ENCODE measurements at regions not wholly inside any gene's neighbourhood (a gene's known extent, or its start where the extent isn't known, plus 50 kb on each side); places are given as distances from the start of the nearest gene placed in this dataset.

- Histone ChIP-seq H3K27me3 (ENCODE audit: control insufficient read depth, insufficient read depth, low read length) (no peaks in the 10 kb centered on the region), H3K4me3 (ENCODE audit: low read depth, low read length) (no peak overlapping the region), H3K36me3 (ENCODE audit: control insufficient read depth, insufficient read depth, low read length) (no peaks in the 10 kb centered on the region)
- DNase-seq (ENCODE audit: low read depth): no peak
- TF ChIP-seq CTCF (IDR thresholded peaks at IDR 0.05; ENCODE audit: insufficient read depth, low read length, poor library complexity, severe bottlenecking): no peak
Observed at GRCh38 chr2:217004656-217005055, 144.8 kb upstream of the TNP1 start.

GRCh38 chr2:217001740-217002139 is 141.9 kb upstream of the TNP1 start:
- H3K4me3 ChIP-seq (ENCODE audit: low read depth, low read length): no peak overlapping the region

DNA sequence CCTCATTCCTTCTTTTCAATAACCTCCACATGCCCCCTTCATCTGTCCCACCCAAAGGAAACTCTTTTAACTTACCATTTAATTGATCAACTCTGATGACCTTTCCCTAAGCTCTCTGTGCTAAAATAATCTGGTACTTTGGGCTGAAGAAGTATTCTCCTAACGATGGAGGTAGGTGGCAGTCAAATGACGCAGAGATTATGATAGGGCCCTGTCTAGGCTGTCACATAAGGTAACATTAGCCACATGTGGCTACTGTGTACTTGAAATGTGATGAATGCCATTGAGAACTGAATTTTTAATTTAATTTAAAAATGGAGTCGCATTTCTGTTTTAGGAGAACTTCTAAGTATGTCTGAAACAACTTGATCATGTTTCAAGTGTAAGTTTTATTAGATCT is 140.5 kb upstream of the TNP1 start:
- DNase-seq (ENCODE audit: low read depth): no peak
- no peak overlapping the region for H3K4me3 ChIP-seq (ENCODE audit: low read depth, low read length)
- TF ChIP-seq CTCF (IDR thresholded peaks at IDR 0.05; ENCODE audit: insufficient read depth, low read length, poor library complexity, severe bottlenecking): no peak
- no peaks in the 10 kb centered on the region for H3K36me3 ChIP-seq (ENCODE audit: control insufficient read depth, insufficient read depth, low read length)
- no peaks in the 10 kb centered on the region for H3K27me3 ChIP-seq (ENCODE audit: control insufficient read depth, insufficient read depth, low read length)

More at GRCh38 chr2:217001740-217002139, 141.9 kb upstream of the TNP1 start:
- Histone ChIP-seq H3K36me3 (ENCODE audit: control insufficient read depth, insufficient read depth, low read length) (no peaks in the 10 kb centered on the region), H3K27me3 (ENCODE audit: control insufficient read depth, insufficient read depth, low read length) (no peaks in the 10 kb centered on the region)
- no peak for TF ChIP-seq CTCF (IDR thresholded peaks at IDR 0.05; ENCODE audit: insufficient read depth, low read length, poor library complexity, severe bottlenecking)
- DNase-seq (ENCODE audit: low read depth): no peak

- no peak overlapping the region for H3K4me3 ChIP-seq (ENCODE audit: low read depth, low read length)
- H3K36me3 ChIP-seq (ENCODE audit: control insufficient read depth, insufficient read depth, low read length): no peaks in the 10 kb centered on the region
- no peak for DNase-seq (ENCODE audit: low read depth)
- no peaks in the 10 kb centered on the region for H3K27me3 ChIP-seq (ENCODE audit: control insufficient read depth, insufficient read depth, low read length)
- TF ChIP-seq CTCF (IDR thresholded peaks at IDR 0.05; ENCODE audit: insufficient read depth, low read length, poor library complexity, severe bottlenecking): no peak
Observed at GRCh38 chr2:216996279-216996845, 136.5 kb upstream of the TNP1 start.

GRCh38 chr2:216994353-216994854 is 134.5 kb upstream of the TNP1 start:
- Histone ChIP-seq H3K4me3 (ENCODE audit: low read depth, low read length) (no peak overlapping the region), H3K27me3 (ENCODE audit: control insufficient read depth, insufficient read depth, low read length) (no peaks in the 10 kb centered on the region), H3K36me3 (ENCODE audit: control insufficient read depth, insufficient read depth, low read length) (no peaks in the 10 kb centered on the region)
- no peak for TF ChIP-seq CTCF (IDR thresholded peaks at IDR 0.05; ENCODE audit: insufficient read depth, low read length, poor library complexity, severe bottlenecking)
- no peak for DNase-seq (ENCODE audit: low read depth)

GRCh38 chr2:216992056-216992675 is 132.3 kb upstream of the TNP1 start:
- TF ChIP-seq CTCF (IDR thresholded peaks at IDR 0.05; ENCODE audit: insufficient read depth, low read length, poor library complexity, severe bottlenecking): no peak
- no peak for DNase-seq (ENCODE audit: low read depth)
- Histone ChIP-seq H3K27me3 (ENCODE audit: control insufficient read depth, insufficient read depth, low read length) (no peaks in the 10 kb centered on the region), H3K36me3 (ENCODE audit: control insufficient read depth, insufficient read depth, low read length) (no peaks in the 10 kb centered on the region), H3K4me3 (ENCODE audit: low read depth, low read length) (no peak overlapping the region)
